ENCODE measurements at regions not wholly inside any gene's neighbourhood (a gene's known extent, or its start where the extent isn't known, plus 50 kb on each side); places are given as distances from the start of the nearest gene placed in this dataset.
A peak's percentile ranks its signal among the peaks of the same experiment; 100 is the strongest.

GRCh38 chr1:17903386-17903785, 148.3 kb downstream of the ACTL8 start:
- no peak for DNase-seq (ENCODE audit: low read depth)
- no peak overlapping the region for H3K4me3 ChIP-seq (ENCODE audit: low read depth, low read length)
- no peak for TF ChIP-seq CTCF (IDR thresholded peaks at IDR 0.05; ENCODE audit: control insufficient read depth, extremely low read depth, insufficient read depth)

DNA sequence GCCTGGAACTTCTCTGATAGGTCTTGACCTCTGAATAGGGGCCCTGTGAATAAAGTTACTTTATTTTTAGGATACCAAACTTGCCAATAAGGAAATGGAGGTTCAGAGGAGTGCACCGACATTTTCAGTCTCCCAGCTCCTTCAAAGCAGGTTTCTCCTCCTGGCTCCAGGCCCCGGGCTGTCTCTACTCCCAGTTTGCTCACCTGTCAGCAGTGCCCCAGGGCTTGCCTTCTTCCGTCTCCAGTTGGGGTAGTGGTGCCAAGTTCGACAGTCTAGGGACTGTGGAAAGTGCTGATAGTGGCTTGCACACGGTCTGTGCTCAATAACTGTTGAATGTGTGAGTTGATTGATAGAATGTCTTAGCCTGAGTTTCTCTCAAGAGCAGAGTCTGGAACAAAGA, 149.2 kb downstream of the ACTL8 start:
- no peak overlapping the region for H3K4me3 ChIP-seq (ENCODE audit: low read depth, low read length)
- no peak for DNase-seq (ENCODE audit: low read depth)
- TF ChIP-seq CTCF (IDR thresholded peaks at IDR 0.05; ENCODE audit: control insufficient read depth, extremely low read depth, insufficient read depth) = no peak

DNA sequence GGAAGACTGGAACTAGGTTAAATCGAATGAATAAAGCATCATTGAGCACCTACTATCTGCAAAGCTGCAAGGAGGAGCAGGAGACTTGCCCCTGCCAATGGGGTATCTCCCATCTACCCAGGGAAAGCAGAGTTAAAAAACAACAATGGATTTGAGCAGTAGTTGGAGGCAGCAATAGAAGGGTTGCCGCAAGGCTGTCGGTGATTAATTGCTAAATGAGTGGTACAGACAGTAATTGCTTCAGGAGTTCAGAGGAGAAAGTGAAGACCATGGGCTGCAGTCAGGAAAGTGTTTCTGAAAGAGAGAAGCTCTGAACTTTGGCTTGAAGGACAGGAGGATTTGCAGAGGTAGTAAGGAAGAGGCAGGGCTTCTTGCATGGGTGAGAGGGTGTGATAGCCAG, 152.9 kb downstream of the ACTL8 start:
- H3K4me3 ChIP-seq (ENCODE audit: low read depth, low read length) = no peak overlapping the region
- DNase-seq (ENCODE audit: low read depth) = no peak

GRCh38 chr1:17908945-17909344, 153.8 kb downstream of the ACTL8 start:
- no peak for DNase-seq (ENCODE audit: low read depth)
- no peak for TF ChIP-seq CTCF (IDR thresholded peaks at IDR 0.05; ENCODE audit: control insufficient read depth, extremely low read depth, insufficient read depth)
- no peak overlapping the region for H3K4me3 ChIP-seq (ENCODE audit: low read depth, low read length)

More for the DNA sequence above, 152.9 kb downstream of the ACTL8 start:
- no peak for TF ChIP-seq CTCF (IDR thresholded peaks at IDR 0.05; ENCODE audit: control insufficient read depth, extremely low read depth, insufficient read depth)

GRCh38 chr1:17909634-17910033, 154.5 kb downstream of the ACTL8 start:
- H3K4me3 ChIP-seq (ENCODE audit: low read depth, low read length) = no peak overlapping the region
- DNase-seq (ENCODE audit: low read depth) = no peak
- TF ChIP-seq CTCF (IDR thresholded peaks at IDR 0.05; ENCODE audit: control insufficient read depth, extremely low read depth, insufficient read depth) = peak; percentile 49

DNA sequence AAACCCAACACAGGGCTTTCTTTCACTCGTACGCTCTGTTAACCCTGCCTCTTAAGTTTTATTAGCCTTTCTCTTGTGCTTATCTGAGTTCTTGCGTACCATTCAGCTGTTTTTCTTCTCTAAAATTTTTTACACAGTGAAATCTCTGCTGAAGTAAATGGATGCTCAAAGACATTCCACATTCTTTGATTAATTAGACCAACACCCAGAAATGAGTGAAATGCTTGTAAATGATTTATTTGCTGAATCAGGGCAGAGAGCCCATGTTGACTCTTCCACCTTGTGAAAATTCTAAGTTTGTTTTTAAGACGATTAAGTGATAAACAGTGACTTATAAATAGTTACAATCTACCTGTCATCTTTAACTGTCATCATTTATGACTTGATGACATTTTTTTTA, 156.7 kb downstream of the ACTL8 start:
- no peak overlapping the region for H3K4me3 ChIP-seq (ENCODE audit: low read depth, low read length)
- DNase-seq (ENCODE audit: low read depth) = no peak
- TF ChIP-seq CTCF (IDR thresholded peaks at IDR 0.05; ENCODE audit: control insufficient read depth, extremely low read depth, insufficient read depth) = no peak

- no peak for DNase-seq (ENCODE audit: low read depth)
- H3K4me3 ChIP-seq (ENCODE audit: low read depth, low read length) = no peak overlapping the region
- TF ChIP-seq CTCF (IDR thresholded peaks at IDR 0.05; ENCODE audit: control insufficient read depth, extremely low read depth, insufficient read depth) = no peak
Measured at GRCh38 chr1:17912491-17912890, 157.4 kb downstream of the ACTL8 start.
